H9 (cell line): ENCODE measurements at regions not wholly inside any gene's neighbourhood (a gene's known extent, or its start where the extent isn't known, plus 50 kb on each side); places are given as distances from the start of the nearest gene placed in this dataset.
A peak's percentile ranks its signal among the peaks of the same experiment; 100 is the strongest.

ENCODE experiments used
- DNase-seq: peaks from one replicate; pipeline ENCODE4 v3.0.0-alpha.2; 2017
- H2AFZ ChIP-seq: one replicate; pipeline ENCODE4 v1.6.1; 2013; ENCODE audit warnings: mild to moderate bottlenecking, low read length, control low read depth, moderate library complexity
- H2AK5ac ChIP-seq: 2 replicates; pipeline ENCODE4 v1.6.1; 2013; ENCODE audit warnings: low read length, control low read depth, mixed read lengths; ENCODE audit not compliant: insufficient read length
- H2BK120ac ChIP-seq: one replicate; pipeline ENCODE4 v1.6.1; 2013; ENCODE audit warnings: low read depth, mild to moderate bottlenecking, low read length, control low read depth, inconsistent platforms; ENCODE audit not compliant: poor library complexity, severe bottlenecking
- H2BK12ac ChIP-seq: 2 replicates; pipeline ENCODE4 v1.6.1; 2013; ENCODE audit warnings: low read length, control low read depth, mixed read lengths, low read depth; ENCODE audit not compliant: insufficient read length
- H2BK15ac ChIP-seq: 2 replicates; pipeline ENCODE4 v1.6.1; 2013; ENCODE audit warnings: low read depth, low read length, control low read depth
- H2BK20ac ChIP-seq: one replicate; pipeline ENCODE4 v1.6.1; 2013; ENCODE audit warnings: low read depth, mild to moderate bottlenecking, low read length, control low read depth, inconsistent platforms; ENCODE audit not compliant: poor library complexity, severe bottlenecking
- H2BK5ac ChIP-seq: 2 replicates; pipeline ENCODE4 v1.6.1; 2013; ENCODE audit warnings: low read length, control low read depth, mixed read lengths; ENCODE audit not compliant: insufficient read length
- H3K14ac ChIP-seq: 2 replicates; pipeline ENCODE4 v1.6.1; 2013; ENCODE audit warnings: low read length, control low read depth; ENCODE audit not compliant: insufficient read depth
- H3K18ac ChIP-seq: 2 replicates; pipeline ENCODE4 v1.6.1; 2013; ENCODE audit warnings: low read depth, mild to moderate bottlenecking, mixed read lengths, low read length, control low read depth; ENCODE audit not compliant: insufficient read length
- H3K23ac ChIP-seq: 2 replicates; pipeline ENCODE4 v1.6.1; 2013; ENCODE audit warnings: low read length, control low read depth, mixed read lengths, low read depth; ENCODE audit not compliant: insufficient read length
- H3K23me2 ChIP-seq: 2 replicates; pipeline ENCODE4 v1.6.1; 2013; ENCODE audit warnings: low read depth, mild to moderate bottlenecking, mixed read lengths, low read length, control low read depth; ENCODE audit not compliant: insufficient read length, poor library complexity, severe bottlenecking
- H3K27ac ChIP-seq: 2 replicates; pipeline ENCODE4 v1.5.1; 2013; ENCODE audit warnings: low read length, control low read depth, mixed read lengths, low read depth; ENCODE audit not compliant: insufficient read length
- H3K27me3 ChIP-seq: 2 replicates; pipeline ENCODE4 v1.6.1; 2013; ENCODE audit warnings: low read length, control low read depth, inconsistent platforms; ENCODE audit not compliant: insufficient read depth
- H3K4ac ChIP-seq: 2 replicates; pipeline ENCODE4 v1.6.1; 2013; ENCODE audit warnings: low read depth, mild to moderate bottlenecking, control low read depth, inconsistent platforms, low read length, moderate library complexity
- H3K4me1 ChIP-seq: 2 replicates; pipeline ENCODE4 v1.6.1; 2013; ENCODE audit warnings: low read length, control low read depth, inconsistent platforms; ENCODE audit not compliant: insufficient read depth
- H3K4me2 ChIP-seq: 2 replicates; pipeline ENCODE4 v1.6.1; 2013; ENCODE audit warnings: low read length, control low read depth, mixed read lengths; ENCODE audit not compliant: insufficient read length, insufficient read depth
- H3K56ac ChIP-seq: 2 replicates; pipeline ENCODE4 v1.6.1; 2013; ENCODE audit warnings: low read depth, mild to moderate bottlenecking, mixed read lengths, low read length, control low read depth; ENCODE audit not compliant: insufficient read length
- H3K79me1 ChIP-seq: 2 replicates; pipeline ENCODE4 v1.6.1; 2013; ENCODE audit warnings: low read depth, mild to moderate bottlenecking, moderate library complexity, low read length, control low read depth, inconsistent platforms; ENCODE audit not compliant: insufficient read depth, poor library complexity, severe bottlenecking
- H3K79me2 ChIP-seq: 2 replicates; pipeline ENCODE4 v1.6.1; 2013; ENCODE audit warnings: low read length, control low read depth, inconsistent platforms; ENCODE audit not compliant: insufficient read depth
- H3K9ac ChIP-seq: 2 replicates; pipeline ENCODE4 v1.6.1; 2013; ENCODE audit warnings: low read length, control low read depth, mixed read lengths; ENCODE audit not compliant: insufficient read length; ENCODE audit errors: extremely low read depth
- H3K9me3 ChIP-seq: one replicate; pipeline ENCODE4 v1.6.1; 2013; ENCODE audit warnings: low read depth, low read length, inconsistent platforms; ENCODE audit not compliant: control insufficient read depth
- H3T11ph ChIP-seq: one replicate; pipeline ENCODE4 v1.6.1; 2013; ENCODE audit warnings: mild to moderate bottlenecking, low read length, control low read depth, inconsistent platforms
- H4K20me1 ChIP-seq: one replicate; pipeline ENCODE4 v1.6.1; 2013; ENCODE audit not compliant: control insufficient read depth, insufficient read length, insufficient read depth
- H4K5ac ChIP-seq: 2 replicates; pipeline ENCODE4 v1.6.1; 2013; ENCODE audit warnings: low read depth, mild to moderate bottlenecking, mixed read lengths, low read length, control low read depth; ENCODE audit not compliant: insufficient read length
- H4K8ac ChIP-seq: replicated peaks from 2 replicates; pipeline ENCODE4 v1.6.1; 2013; ENCODE audit warnings: low read length, control low read depth, mixed read lengths, low read depth; ENCODE audit not compliant: insufficient read length
- H4K91ac ChIP-seq: 2 replicates; pipeline ENCODE4 v1.6.1; 2013; ENCODE audit warnings: low read depth, mild to moderate bottlenecking, moderate library complexity, mixed read lengths, low read length, control low read depth; ENCODE audit not compliant: insufficient read length
- H3K27ac Mint-ChIP-seq, 3 experiments: 2 replicates in 2 of 3; 3 replicates in 1 of 3; pipeline ENCODE4 v1.8.0; 2020 to 2021; ENCODE audit warnings: mixed read lengths in 3 of 3, mild to moderate bottlenecking in 1 of 3, moderate library complexity in 1 of 3
- H3K27me3 Mint-ChIP-seq: 2 replicates; pipeline ENCODE4 v1.8.0; 2021; ENCODE audit warnings: low read depth, mild to moderate bottlenecking, moderate library complexity, mixed read lengths
- H3K36me3 Mint-ChIP-seq, 3 experiments: 2 replicates in 2 of 3; 3 replicates in 1 of 3; pipeline ENCODE4 v1.8.0; 2020 to 2021; ENCODE audit warnings: low read depth in 3 of 3, mixed read lengths in 3 of 3; ENCODE audit not compliant: insufficient read depth in 1 of 3
- H3K4me1 Mint-ChIP-seq, 2 experiments: 2 replicates each; pipeline ENCODE4 v1.8.0; 2020; ENCODE audit warnings: mixed read lengths in 2 of 2
- H3K4me3 Mint-ChIP-seq, 2 experiments: 2 replicates in 1 of 2; 3 replicates in 1 of 2; pipeline ENCODE4 v1.8.0; 2020 to 2021; ENCODE audit warnings: mild to moderate bottlenecking in 2 of 2, mixed read lengths in 2 of 2, moderate library complexity in 1 of 2
- H3K9me3 Mint-ChIP-seq, 2 experiments: 2 replicates in 1 of 2; 3 replicates in 1 of 2; pipeline ENCODE4 v1.8.0; 2020; ENCODE audit warnings: mild to moderate bottlenecking in 2 of 2, mixed read lengths in 2 of 2, moderate library complexity in 1 of 2
- WGBS: extraction: QIAGEN DNeasy Blood & Tissue Kit; methylation state at CpG from one replicate; pipeline ENCODE4 v1.1.7; 2013; ENCODE audit warnings: missing lambda C conversion rate, low lambda C conversion rate, mixed read lengths; ENCODE audit not compliant: insufficient read length; ENCODE audit errors: extremely low coverage; 5-methylcytosine and 5-hydroxymethylcytosine counted together
- TF ChIP-seq, protein P1 (sequence below): fragments of 200-600 bp; sonication (generic); conservative IDR thresholded peaks from 3 replicates; pipeline ENCODE4 v1.8.0; 2021; ENCODE audit warnings: antibody characterized with exemption, mild to moderate bottlenecking

- H3K18ac ChIP-seq = no peak overlapping the region
- H3K23me2 ChIP-seq = no peaks in the 10 kb centered on the region
- H2BK5ac ChIP-seq = no peak overlapping the region
- H3K4me1 ChIP-seq = peaks cover 9% of the 10 kb centered on the region
- TF ChIP-seq, protein P1, sequence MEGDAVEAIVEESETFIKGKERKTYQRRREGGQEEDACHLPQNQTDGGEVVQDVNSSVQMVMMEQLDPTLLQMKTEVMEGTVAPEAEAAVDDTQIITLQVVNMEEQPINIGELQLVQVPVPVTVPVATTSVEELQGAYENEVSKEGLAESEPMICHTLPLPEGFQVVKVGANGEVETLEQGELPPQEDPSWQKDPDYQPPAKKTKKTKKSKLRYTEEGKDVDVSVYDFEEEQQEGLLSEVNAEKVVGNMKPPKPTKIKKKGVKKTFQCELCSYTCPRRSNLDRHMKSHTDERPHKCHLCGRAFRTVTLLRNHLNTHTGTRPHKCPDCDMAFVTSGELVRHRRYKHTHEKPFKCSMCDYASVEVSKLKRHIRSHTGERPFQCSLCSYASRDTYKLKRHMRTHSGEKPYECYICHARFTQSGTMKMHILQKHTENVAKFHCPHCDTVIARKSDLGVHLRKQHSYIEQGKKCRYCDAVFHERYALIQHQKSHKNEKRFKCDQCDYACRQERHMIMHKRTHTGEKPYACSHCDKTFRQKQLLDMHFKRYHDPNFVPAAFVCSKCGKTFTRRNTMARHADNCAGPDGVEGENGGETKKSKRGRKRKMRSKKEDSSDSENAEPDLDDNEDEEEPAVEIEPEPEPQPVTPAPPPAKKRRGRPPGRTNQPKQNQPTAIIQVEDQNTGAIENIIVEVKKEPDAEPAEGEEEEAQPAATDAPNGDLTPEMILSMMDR = no peak
- H3K4me2 ChIP-seq = no peak overlapping the region
- no peak overlapping the region for H2BK120ac ChIP-seq
- H2BK15ac ChIP-seq = no peak overlapping the region
- H3K27ac ChIP-seq = no peak overlapping the region
- no peaks in the 10 kb centered on the region for H4K20me1 ChIP-seq
- H3K4me3 Mint-ChIP-seq = no peak overlapping the region
- H3K27me3 ChIP-seq = no peaks in the 10 kb centered on the region
- H4K91ac ChIP-seq = no peak overlapping the region
- whole genome bisulfite sequencing = no CpG with 5 or more reads among the region's 2 CpGs
- no peak overlapping the region for H4K5ac ChIP-seq
- no peaks in the 10 kb centered on the region for H3K9me3 ChIP-seq
- no peak overlapping the region for H4K8ac ChIP-seq
- H3K27me3 Mint-ChIP-seq = no peaks in the 10 kb centered on the region
- H2AFZ ChIP-seq = no peak overlapping the region
- peaks cover 24 to 26% of the 10 kb centered on the region in 2 experiments for H3K4me1 Mint-ChIP-seq
- H3K36me3 Mint-ChIP-seq = no peaks in the 10 kb centered on the region; a peak in 1 of 7 replicates
- DNase-seq = no peak
- H3K9me3 Mint-ChIP-seq = no peaks in the 10 kb centered on the region
- H3K79me2 ChIP-seq = no peaks in the 10 kb centered on the region
- H3K23ac ChIP-seq = no peak overlapping the region
- H2BK12ac ChIP-seq = no peak overlapping the region
- no peak overlapping the region for H3T11ph ChIP-seq
- no peak overlapping the region for H3K4ac ChIP-seq
- H2AK5ac ChIP-seq = no peak overlapping the region
- no peaks in the 10 kb centered on the region for H3K79me1 ChIP-seq
- H2BK20ac ChIP-seq = no peak overlapping the region
- no peak overlapping the region for H3K14ac ChIP-seq
- no peak overlapping the region for H3K56ac ChIP-seq
- H3K9ac ChIP-seq = no peak overlapping the region
- peak overlapping the region in 1 of 3 experiments; percentile 84; a peak in 2 of 7 replicates for H3K27ac Mint-ChIP-seq
Observed at GRCh38 chr9:24071716-24072115, 245.7 kb upstream of the ELAVL2 start.
